ENCODE measurements at regions not wholly inside any gene's neighbourhood (a gene's known extent, or its start where the extent isn't known, plus 50 kb on each side); places are given as distances from the start of the nearest gene placed in this dataset.

GRCh38 chr6:68235326-68235784 is 399.7 kb upstream of the ADGRB3 start:
- TF ChIP-seq CTCF (IDR thresholded peaks at IDR 0.05; ENCODE audit: poor library complexity) (no peak), EZH2 (IDR thresholded peaks at IDR 0.05; ENCODE audit: borderline replicate concordance) (no peak)

Measured in hepatocyte (in vitro differentiated cells).